Neural cell (in vitro differentiated cells): ENCODE measurements at regions not wholly inside any gene's neighbourhood (a gene's known extent, or its start where the extent isn't known, plus 50 kb on each side); places are given as distances from the start of the nearest gene placed in this dataset.

Experiments used
- H2AFZ ChIP-seq: fragments of 200-600, 300-800 bp; sonication (generic), shearing (Covaris generic); 2 replicates; pipeline ENCODE4 v1.6.0; 2014; ENCODE audit warnings: low read depth, mild to moderate bottlenecking, antibody characterized with exemption, low read length, moderate library complexity
- H3F3A ChIP-seq: fragments of 200-600 bp; shearing (Covaris generic); 2 replicates; pipeline ENCODE4 v1.6.1; 2016; ENCODE audit warnings: mild to moderate bottlenecking, moderate library complexity, mixed read lengths, antibody characterized with exemption, low read length; ENCODE audit not compliant: insufficient read depth, poor library complexity, severe bottlenecking
- H3K27ac ChIP-seq: fragments of 200-600, 300-800 bp; sonication (generic), shearing (Covaris generic); 2 replicates; pipeline ENCODE4 v1.5.1; 2014; ENCODE audit warnings: mild to moderate bottlenecking, low read length, moderate library complexity
- H3K27me3 ChIP-seq: fragments of 300-800, 200-600 bp; sonication (generic), shearing (Covaris generic); 2 replicates; pipeline ENCODE4 v1.6.0; 2014; ENCODE audit warnings: mild to moderate bottlenecking, low read depth, low read length, moderate library complexity; ENCODE audit not compliant: insufficient read depth
- H3K36me3 ChIP-seq: fragments of 300-800, 200-600 bp; sonication (generic), shearing (Covaris generic); 2 replicates; pipeline ENCODE4 v1.5.1; 2014; ENCODE audit warnings: mild to moderate bottlenecking, antibody characterized with exemption, low read length, moderate library complexity; ENCODE audit not compliant: insufficient read depth
- H3K4me2 ChIP-seq: fragments of 300-800, 200-600 bp; sonication (generic), shearing (Covaris generic); 2 replicates; pipeline ENCODE4 v1.6.0; 2014; ENCODE audit warnings: mild to moderate bottlenecking, low read length
- H3K4me3 ChIP-seq: fragments of 300-800, 200-600 bp; sonication (generic), shearing (Covaris generic); 2 replicates; pipeline ENCODE4 v1.5.1; 2014; ENCODE audit warnings: mild to moderate bottlenecking, low read length, moderate library complexity
- H3K79me2 ChIP-seq: fragments of 200-600 bp; shearing (Covaris generic); replicated peaks from 2 replicates; pipeline ENCODE4 v1.6.0; 2014; ENCODE audit warnings: mild to moderate bottlenecking, low read length, moderate library complexity; ENCODE audit not compliant: insufficient read depth
- H3K9ac ChIP-seq: fragments of 300-800, 200-600 bp; sonication (generic), shearing (Covaris generic); 2 replicates; pipeline ENCODE4 v1.6.1; 2016; ENCODE audit warnings: mild to moderate bottlenecking, low read length, mixed read lengths
- H3K9me2 ChIP-seq: fragments of 200-600 bp; shearing (Covaris generic); 2 replicates; pipeline ENCODE4 v1.6.1; 2016; ENCODE audit warnings: mild to moderate bottlenecking, low read length, mixed read lengths; ENCODE audit not compliant: insufficient read depth
- H3K9me3 ChIP-seq: fragments of 200-600, 300-800 bp; sonication (generic), shearing (Covaris generic); 2 replicates; pipeline ENCODE4 v1.6.1; 2016; ENCODE audit warnings: mild to moderate bottlenecking, mixed run types, low read length, moderate library complexity, mixed read lengths
- H4K20me1 ChIP-seq: fragments of 200-600 bp; shearing (Covaris generic); 2 replicates; pipeline ENCODE4 v1.6.1; 2016; ENCODE audit warnings: mild to moderate bottlenecking, mixed run types; ENCODE audit not compliant: insufficient read depth
- CTCF ChIP-seq: fragments of 450-650 bp; IDR thresholded peaks from 2 replicates; pipeline ENCODE4 v1.5.1; 2014; ENCODE audit warnings: antibody characterized with exemption, mild to moderate bottlenecking, moderate library complexity; ENCODE audit not compliant: poor library complexity, severe bottlenecking
- EP300 ChIP-seq: fragments of 450-650 bp; conservative IDR thresholded peaks from 2 replicates; pipeline ENCODE4 v1.6.1; 2014; ENCODE audit warnings: antibody characterized with exemption, mild to moderate bottlenecking, moderate library complexity; ENCODE audit not compliant: poor library complexity, severe bottlenecking
- EZH2 ChIP-seq: fragments of 200-600, 300-800 bp; shearing (Covaris generic), sonication (generic); IDR thresholded peaks from 2 replicates; pipeline ENCODE4 v1.6.1; 2014; ENCODE audit warnings: antibody characterized with exemption, low read length, borderline replicate concordance, mild to moderate bottlenecking; ENCODE audit not compliant: insufficient read depth, poor library complexity, severe bottlenecking
- MXI1 ChIP-seq: fragments of 450-650 bp; conservative IDR thresholded peaks from 2 replicates; pipeline ENCODE4 v1.6.1; 2014; ENCODE audit warnings: antibody characterized with exemption, mild to moderate bottlenecking; ENCODE audit not compliant: poor library complexity, severe bottlenecking
- POLR2AphosphoS5 ChIP-seq: IDR thresholded peaks from 2 replicates; pipeline ENCODE4 v1.6.1; 2012
- RAD21 ChIP-seq: fragments of 450-650 bp; conservative IDR thresholded peaks from 2 replicates; pipeline ENCODE4 v1.6.1; 2014; ENCODE audit warnings: antibody characterized with exemption, mild to moderate bottlenecking, moderate library complexity
- REST ChIP-seq: IDR thresholded peaks from 2 replicates; pipeline ENCODE4 v1.6.1; 2012; ENCODE audit warnings: borderline replicate concordance
- SMC3 ChIP-seq: fragments of 450-650 bp; conservative IDR thresholded peaks from 2 replicates; pipeline ENCODE4 v1.6.1; 2014; ENCODE audit warnings: antibody characterized with exemption, mild to moderate bottlenecking, moderate library complexity; ENCODE audit not compliant: poor library complexity
- TAF1 ChIP-seq: IDR thresholded peaks from 2 replicates; pipeline ENCODE4 v1.6.1; 2012; ENCODE audit warnings: low read depth

GRCh38 chr11:91097083-91097482 is 874.2 kb upstream of the CHORDC1 start:
- H3K9me2 ChIP-seq: no peaks in the 10 kb centered on the region
- no peak overlapping the region for H3K4me2 ChIP-seq
- H3K9me3 ChIP-seq: no peaks in the 10 kb centered on the region
- H4K20me1 ChIP-seq: no peaks in the 10 kb centered on the region
- no peaks in the 10 kb centered on the region for H3F3A ChIP-seq
- H3K36me3 ChIP-seq: no peaks in the 10 kb centered on the region
- H3K27me3 ChIP-seq: no peaks in the 10 kb centered on the region
- H3K4me3 ChIP-seq: no peak overlapping the region
- no peak overlapping the region for H2AFZ ChIP-seq
- no peak for TF ChIP-seq RAD21
- no peak for TF ChIP-seq SMC3
- no peak for TF ChIP-seq MXI1
- no peak for TF ChIP-seq EP300
- no peak for TF ChIP-seq TAF1
- no peak for TF ChIP-seq CTCF
- no peak for TF ChIP-seq EZH2
- no peak for TF ChIP-seq POLR2AphosphoS5
- no peak for TF ChIP-seq REST
- no peak overlapping the region for H3K9ac ChIP-seq
- H3K79me2 ChIP-seq: no peaks in the 10 kb centered on the region
- no peak overlapping the region for H3K27ac ChIP-seq

- Histone ChIP-seq H3K4me2 (no peak overlapping the region), H4K20me1 (no peaks in the 10 kb centered on the region), H3K9me2 (no peaks in the 10 kb centered on the region), H3K27ac (no peak overlapping the region), H3K27me3 (no peaks in the 10 kb centered on the region), H3F3A (no peaks in the 10 kb centered on the region), H2AFZ (no peak overlapping the region), H3K9me3 (no peaks in the 10 kb centered on the region), H3K9ac (no peak overlapping the region), H3K4me3 (no peak overlapping the region), H3K36me3 (no peaks in the 10 kb centered on the region), H3K79me2 (no peaks in the 10 kb centered on the region)
- TF ChIP-seq REST (no peak), RAD21 (no peak), POLR2AphosphoS5 (no peak), EZH2 (no peak), TAF1 (no peak), MXI1 (no peak), EP300 (no peak), SMC3 (no peak), CTCF (no peak)
Observed at GRCh38 chr11:91093141-91093540, 870.3 kb upstream of the CHORDC1 start.
